HEK293T (cell line): ENCODE measurements at regions not wholly inside any gene's neighbourhood (a gene's known extent, or its start where the extent isn't known, plus 50 kb on each side); places are given as distances from the start of the nearest gene placed in this dataset.

ENCODE experiments used
- CTBP1 ChIP-seq: fragments of 450-650 bp; IDR thresholded peaks from 2 replicates; pipeline ENCODE4 v1.6.1; 2016; ENCODE audit warnings: borderline replicate concordance
- FOXA1 ChIP-seq: fragments of 450-650 bp; IDR thresholded peaks from 2 replicates; pipeline ENCODE4 v1.6.1; 2016; ENCODE audit warnings: mild to moderate bottlenecking

DNA sequence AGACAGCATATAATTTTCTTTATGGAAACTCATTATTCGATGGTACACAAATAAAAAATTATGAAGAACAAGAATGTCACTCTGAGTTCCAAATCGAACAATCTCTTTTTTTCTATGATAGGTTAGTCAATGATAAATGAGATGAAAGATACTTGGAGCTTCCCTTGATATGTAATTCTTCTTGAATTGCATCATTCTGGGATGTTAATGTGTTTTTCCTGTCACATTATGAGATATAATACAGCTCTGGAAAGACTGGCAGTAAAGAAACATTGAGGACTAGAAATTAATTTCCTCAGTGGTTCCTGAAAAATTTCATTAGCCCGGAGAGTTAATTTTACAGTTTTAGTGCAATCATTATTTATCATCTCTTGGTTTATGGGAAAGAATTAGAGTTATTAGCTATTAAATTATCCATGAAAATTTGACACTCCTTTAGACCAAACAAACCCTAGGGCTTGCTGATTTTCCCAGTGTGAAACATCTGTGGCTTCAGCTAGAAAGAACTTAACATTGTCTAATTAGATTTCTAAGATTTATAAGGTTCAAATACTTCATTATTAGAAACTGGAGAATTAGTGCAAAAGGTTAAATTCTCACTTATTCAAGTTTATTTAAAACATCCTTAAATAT, 1546.6 kb upstream of the TENM3 start:
- TF ChIP-seq FOXA1: no peak
- no peak for TF ChIP-seq CTBP1
